ENCODE measurements at regions not wholly inside any gene's neighbourhood (a gene's known extent, or its start where the extent isn't known, plus 50 kb on each side); places are given as distances from the start of the nearest gene placed in this dataset.
"Not testable (repeated sequence)": the region's sequence is repeated elsewhere in the genome, so short reads cannot be mapped to it uniquely, and the experiment has no call there.

- Mint-ChIP-seq H3K9me3 (no peaks in the 10 kb centered on the region), H3K4me3 (no peak overlapping the region), H3K27me3 (no peaks in the 10 kb centered on the region), H3K4me1 (ENCODE audit: low read depth) (no peaks in the 10 kb centered on the region), H3K36me3 (ENCODE audit: low read depth) (no peaks in the 10 kb centered on the region), H3K27ac (no peak overlapping the region)
- intact Hi-C loops (cut with micrococcal nuclease) = no loop called here
These were observed 143.2 kb upstream of the ZCCHC13 start for GRCh38 chrX:74160816-74161215.

- Mint-ChIP-seq H3K27me3 (no peaks in the 10 kb centered on the region), H3K4me3 (no peak overlapping the region), H3K36me3 (ENCODE audit: low read depth) (no peaks in the 10 kb centered on the region), H3K27ac (no peak overlapping the region), H3K9me3 (no peaks in the 10 kb centered on the region), H3K4me1 (ENCODE audit: low read depth) (no peaks in the 10 kb centered on the region)
- intact Hi-C loops (cut with micrococcal nuclease) = no loop called here
These were observed 143.6 kb upstream of the ZCCHC13 start for GRCh38 chrX:74160358-74160757.

GRCh38 chrX:74147439-74147838, 156.5 kb upstream of the ZCCHC13 start:
- intact Hi-C loops (cut with micrococcal nuclease) = no loop called here
- peaks cover 2% of the 10 kb centered on the region for H3K27me3 Mint-ChIP-seq
- peaks cover 9% of the 10 kb centered on the region for H3K9me3 Mint-ChIP-seq
- H3K4me3 Mint-ChIP-seq = no peak overlapping the region
- H3K36me3 Mint-ChIP-seq (ENCODE audit: low read depth) = no peaks in the 10 kb centered on the region
- no peaks in the 10 kb centered on the region for H3K4me1 Mint-ChIP-seq (ENCODE audit: low read depth)
- H3K27ac Mint-ChIP-seq = no peak overlapping the region

- no peaks in the 10 kb centered on the region for H3K27me3 Mint-ChIP-seq
- intact Hi-C loops (cut with micrococcal nuclease) = no loop called here
- no peak overlapping the region for H3K27ac Mint-ChIP-seq
- H3K9me3 Mint-ChIP-seq = no peaks in the 10 kb centered on the region
- no peaks in the 10 kb centered on the region for H3K36me3 Mint-ChIP-seq (ENCODE audit: low read depth)
- H3K4me3 Mint-ChIP-seq = no peak overlapping the region
- H3K4me1 Mint-ChIP-seq (ENCODE audit: low read depth) = no peaks in the 10 kb centered on the region
These were observed 165.0 kb upstream of the ZCCHC13 start for GRCh38 chrX:74138943-74139342.

GRCh38 chrX:74133156-74133796, 170.7 kb upstream of the ZCCHC13 start:
- no peak overlapping the region for H3K4me3 Mint-ChIP-seq

GRCh38 chrX:74132280-74132679, 171.7 kb upstream of the ZCCHC13 start:
- no peak overlapping the region for H3K4me3 Mint-ChIP-seq
- no peaks in the 10 kb centered on the region for H3K4me1 Mint-ChIP-seq (ENCODE audit: low read depth)
- no peak overlapping the region for H3K27ac Mint-ChIP-seq
- intact Hi-C loops (cut with micrococcal nuclease) = no loop called here
- H3K27me3 Mint-ChIP-seq = no peaks in the 10 kb centered on the region
- H3K36me3 Mint-ChIP-seq (ENCODE audit: low read depth) = no peaks in the 10 kb centered on the region
- no peaks in the 10 kb centered on the region for H3K9me3 Mint-ChIP-seq

More at GRCh38 chrX:74133156-74133796, 170.7 kb upstream of the ZCCHC13 start:
- H3K9me3 Mint-ChIP-seq = no peaks in the 10 kb centered on the region
- H3K27me3 Mint-ChIP-seq = no peaks in the 10 kb centered on the region
- no peaks in the 10 kb centered on the region for H3K4me1 Mint-ChIP-seq (ENCODE audit: low read depth)
- no peak overlapping the region for H3K27ac Mint-ChIP-seq
- intact Hi-C loops (cut with micrococcal nuclease) = no loop called here
- no peaks in the 10 kb centered on the region for H3K36me3 Mint-ChIP-seq (ENCODE audit: low read depth)

GRCh38 chrX:74119016-74119910, 184.7 kb upstream of the ZCCHC13 start:
- Mint-ChIP-seq H3K4me1 (ENCODE audit: low read depth) (peaks cover 6% of the 10 kb centered on the region), H3K36me3 (ENCODE audit: low read depth) (no peaks in the 10 kb centered on the region), H3K4me3 (no peak overlapping the region), H3K27me3 (no peaks in the 10 kb centered on the region), H3K27ac (no peak overlapping the region), H3K9me3 (no peaks in the 10 kb centered on the region)
- intact Hi-C loops (cut with micrococcal nuclease) = no loop called here

- Mint-ChIP-seq H3K4me1 (ENCODE audit: low read depth) (peaks cover 6% of the 10 kb centered on the region), H3K36me3 (ENCODE audit: low read depth) (no peaks in the 10 kb centered on the region), H3K27me3 (no peaks in the 10 kb centered on the region), H3K9me3 (no peaks in the 10 kb centered on the region), H3K27ac (no peak overlapping the region), H3K4me3 (no peak overlapping the region)
- intact Hi-C loops (cut with micrococcal nuclease) = no loop called here
These were observed 185.7 kb upstream of the ZCCHC13 start for GRCh38 chrX:74117962-74118902.

- intact Hi-C loops (cut with micrococcal nuclease) = no loop called here
- H3K4me1 Mint-ChIP-seq (ENCODE audit: low read depth) = no peaks in the 10 kb centered on the region
- H3K36me3 Mint-ChIP-seq (ENCODE audit: low read depth) = no peaks in the 10 kb centered on the region
- H3K27me3 Mint-ChIP-seq = no peaks in the 10 kb centered on the region
- H3K9me3 Mint-ChIP-seq = no peaks in the 10 kb centered on the region
- H3K4me3 Mint-ChIP-seq = no peak overlapping the region
- H3K27ac Mint-ChIP-seq = no peak overlapping the region
These were observed 192.7 kb upstream of the ZCCHC13 start for GRCh38 chrX:74111245-74111644.

- no peak overlapping the region for H3K4me3 Mint-ChIP-seq
- intact Hi-C loops (cut with micrococcal nuclease) = no loop called here
- H3K27ac Mint-ChIP-seq = no peak overlapping the region
- H3K36me3 Mint-ChIP-seq (ENCODE audit: low read depth) = no peaks in the 10 kb centered on the region
- no peaks in the 10 kb centered on the region for H3K4me1 Mint-ChIP-seq (ENCODE audit: low read depth)
- H3K9me3 Mint-ChIP-seq = no peaks in the 10 kb centered on the region
- no peaks in the 10 kb centered on the region for H3K27me3 Mint-ChIP-seq
These were observed 196.3 kb upstream of the ZCCHC13 start for GRCh38 chrX:74107666-74108065.

GRCh38 chrX:74104356-74105015, 199.5 kb upstream of the ZCCHC13 start:
- intact Hi-C loops (cut with micrococcal nuclease) = no loop called here
- no peak overlapping the region for H3K27ac Mint-ChIP-seq

GRCh38 chrX:74098407-74098806, 205.6 kb upstream of the ZCCHC13 start:
- H3K27ac Mint-ChIP-seq; H3K4me1 Mint-ChIP-seq (ENCODE audit: low read depth); H3K27me3 Mint-ChIP-seq; intact Hi-C loops (cut with micrococcal nuclease); H3K4me3 Mint-ChIP-seq; H3K36me3 Mint-ChIP-seq (ENCODE audit: low read depth): not testable (repeated sequence)
- H3K9me3 Mint-ChIP-seq = peaks cover 16% of the 10 kb centered on the region

More at GRCh38 chrX:74104356-74105015, 199.5 kb upstream of the ZCCHC13 start:
- Mint-ChIP-seq H3K4me3 (no peak overlapping the region), H3K4me1 (ENCODE audit: low read depth) (no peaks in the 10 kb centered on the region), H3K36me3 (ENCODE audit: low read depth) (no peaks in the 10 kb centered on the region), H3K9me3 (peaks cover 6% of the 10 kb centered on the region), H3K27me3 (no peaks in the 10 kb centered on the region)

GRCh38 chrX:74090049-74090448, 213.9 kb upstream of the ZCCHC13 start:
- Mint-ChIP-seq H3K9me3 (peaks cover 17% of the 10 kb centered on the region), H3K36me3 (ENCODE audit: low read depth) (no peaks in the 10 kb centered on the region), H3K4me1 (ENCODE audit: low read depth) (no peaks in the 10 kb centered on the region), H3K27ac (no peak overlapping the region), H3K27me3 (no peaks in the 10 kb centered on the region), H3K4me3 (no peak overlapping the region)
- intact Hi-C loops (cut with micrococcal nuclease) = no loop called here
